Lower leg skin (tissue), 4 donors: ENCODE measurements at regions not wholly inside any gene's neighbourhood (a gene's known extent, or its start where the extent isn't known, plus 50 kb on each side); places are given as distances from the start of the nearest gene placed in this dataset.

Experiments
- DNase-seq, 2 donors: peaks; one replicate each; pipeline ENCODE4 v3.0.0-alpha.2; 2019; ENCODE audit warnings: low spot score in 2 of 2
- H3K4me3 ChIP-seq: fragments of 200-600 bp; sonication (generic); 2 replicates; pipeline ENCODE4 v1.5.1; 2017; ENCODE audit warnings: mild to moderate bottlenecking, low read depth; ENCODE audit not compliant: poor library complexity, severe bottlenecking
- CTCF ChIP-seq, 3 donors: fragments of 450-650 bp; IDR thresholded peaks; one replicate each; pipeline ENCODE4 v1.5.1; 2016; ENCODE audit warnings: antibody characterized with exemption in 3 of 3, mild to moderate bottlenecking in 3 of 3, moderate library complexity in 2 of 3
- POLR2A ChIP-seq, 2 donors: fragments of 450-650 bp; IDR thresholded peaks; one replicate each; pipeline ENCODE4 v1.6.1; 2016 to 2017; ENCODE audit warnings: antibody characterized with exemption in 2 of 2, mild to moderate bottlenecking in 1 of 2, moderate library complexity in 1 of 2
- WGBS, 2 donors: methylation state at CpG; one replicate each; pipeline ENCODE4 v1.1.5; 2018; 5-methylcytosine and 5-hydroxymethylcytosine counted together
- intact Hi-C: fragments of 100-400 bp; cut with DNase I; formaldehyde crosslinking; loops from one replicate; pipeline ENCODE4 v1.15.0; 2023; ENCODE audit warnings: low total_unique reads

GRCh38 chr4:14399848-14400247 is 602.4 kb upstream of the CPEB2 start:
- intact Hi-C loops: no loop called here
- TF ChIP-seq POLR2A (IDR thresholded peaks at IDR 0.05): no peak
- TF ChIP-seq CTCF (IDR thresholded peaks at IDR 0.05): no peak
- no peak for DNase-seq
- H3K4me3 ChIP-seq: no peak overlapping the region

GRCh38 chr4:14400307-14400706 is 602.0 kb upstream of the CPEB2 start:
- intact Hi-C loops: no loop called here
- no peak overlapping the region for H3K4me3 ChIP-seq
- DNase-seq: no peak
- TF ChIP-seq POLR2A (IDR thresholded peaks at IDR 0.05): no peak
- no peak for TF ChIP-seq CTCF (IDR thresholded peaks at IDR 0.05)

GRCh38 chr4:14403132-14403531 is 599.1 kb upstream of the CPEB2 start:
- 76 to 83% methylated on average over 1 of the region's 1 CpG for WGBS, 2 donors
- intact Hi-C loops: no loop called here
- DNase-seq: no peak
- TF ChIP-seq POLR2A (IDR thresholded peaks at IDR 0.05) (no peak), CTCF (IDR thresholded peaks at IDR 0.05) (no peak)
- H3K4me3 ChIP-seq: no peak overlapping the region

- WGBS, 2 donors: 74 to 77% methylated on average over 5 of the region's 5 CpGs
- TF ChIP-seq POLR2A (IDR thresholded peaks at IDR 0.05) (no peak), CTCF (IDR thresholded peaks at IDR 0.05) (no peak)
- intact Hi-C loops: no loop called here
- no peak for DNase-seq
- H3K4me3 ChIP-seq: no peak overlapping the region
Observed at GRCh38 chr4:14404730-14405129, 597.6 kb upstream of the CPEB2 start.

- WGBS, 2 donors: 21 to 24% methylated on average over 3 of the region's 3 CpGs
- no peak for DNase-seq
- no peak overlapping the region for H3K4me3 ChIP-seq
- TF ChIP-seq CTCF (IDR thresholded peaks at IDR 0.05) (no peak), POLR2A (IDR thresholded peaks at IDR 0.05) (no peak)
- intact Hi-C loops: no loop called here
Observed at GRCh38 chr4:14410516-14410915, 591.8 kb upstream of the CPEB2 start.

GRCh38 chr4:14415146-14415545 is 587.1 kb upstream of the CPEB2 start:
- no peak overlapping the region for H3K4me3 ChIP-seq
- no peak for DNase-seq
- TF ChIP-seq POLR2A (IDR thresholded peaks at IDR 0.05) (no peak), CTCF (IDR thresholded peaks at IDR 0.05) (no peak)
- intact Hi-C loops: no loop called here
- WGBS, 2 donors: 22 to 25% methylated on average over 1 of the region's 1 CpG
